ENCODE measurements at regions not wholly inside any gene's neighbourhood (a gene's known extent, or its start where the extent isn't known, plus 50 kb on each side); places are given as distances from the start of the nearest gene placed in this dataset.
A peak's percentile ranks its signal among the peaks of the same experiment; 100 is the strongest.

DNA sequence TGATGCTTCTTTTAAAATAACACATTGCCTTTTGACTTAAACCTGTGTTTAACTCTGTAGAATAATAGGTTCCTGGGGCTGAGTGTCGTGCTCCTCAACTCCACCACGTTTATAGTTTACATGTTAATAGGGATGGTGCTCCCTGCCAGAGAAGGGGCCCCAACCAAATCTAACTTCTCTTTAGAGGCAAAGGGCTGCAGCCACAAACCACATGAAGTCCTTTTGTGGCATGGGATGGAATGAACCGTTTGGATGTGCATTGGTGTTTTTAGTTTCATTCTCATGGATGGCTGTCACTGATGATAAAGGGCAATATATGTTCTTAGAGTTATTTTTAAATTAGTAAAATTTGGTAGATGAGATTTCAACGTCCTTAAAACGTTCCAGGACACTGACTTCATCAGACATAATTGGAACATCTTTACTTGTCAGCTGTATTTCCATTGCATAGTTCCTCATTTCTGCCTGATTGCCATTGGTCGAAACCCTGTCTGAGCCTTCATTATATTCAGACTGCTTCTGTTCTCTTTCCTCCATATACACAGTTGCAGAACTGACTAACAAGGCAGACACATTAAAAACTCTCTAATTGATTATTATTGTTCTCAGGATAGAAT lies 60.4 kb upstream of the HPF1 start:
- H3F3A ChIP-seq (ENCODE audit: insufficient read depth, low read depth): no peaks in the 10 kb centered on the region
- H3K79me2 ChIP-seq (ENCODE audit: low read depth): no peaks in the 10 kb centered on the region
- ChIA-PET CTCF (no interaction called here), POLR2A (ENCODE audit: unreplicated experiment) (no interaction called here)
- no TSS peak for BruUV-seq (replicated peaks)
- no peaks in the 10 kb centered on the region for H3K27me3 ChIP-seq (ENCODE audit: insufficient read depth, low read depth)
- no peak overlapping the region for H2AFZ ChIP-seq
- TF ChIP-seq, protein P1, sequence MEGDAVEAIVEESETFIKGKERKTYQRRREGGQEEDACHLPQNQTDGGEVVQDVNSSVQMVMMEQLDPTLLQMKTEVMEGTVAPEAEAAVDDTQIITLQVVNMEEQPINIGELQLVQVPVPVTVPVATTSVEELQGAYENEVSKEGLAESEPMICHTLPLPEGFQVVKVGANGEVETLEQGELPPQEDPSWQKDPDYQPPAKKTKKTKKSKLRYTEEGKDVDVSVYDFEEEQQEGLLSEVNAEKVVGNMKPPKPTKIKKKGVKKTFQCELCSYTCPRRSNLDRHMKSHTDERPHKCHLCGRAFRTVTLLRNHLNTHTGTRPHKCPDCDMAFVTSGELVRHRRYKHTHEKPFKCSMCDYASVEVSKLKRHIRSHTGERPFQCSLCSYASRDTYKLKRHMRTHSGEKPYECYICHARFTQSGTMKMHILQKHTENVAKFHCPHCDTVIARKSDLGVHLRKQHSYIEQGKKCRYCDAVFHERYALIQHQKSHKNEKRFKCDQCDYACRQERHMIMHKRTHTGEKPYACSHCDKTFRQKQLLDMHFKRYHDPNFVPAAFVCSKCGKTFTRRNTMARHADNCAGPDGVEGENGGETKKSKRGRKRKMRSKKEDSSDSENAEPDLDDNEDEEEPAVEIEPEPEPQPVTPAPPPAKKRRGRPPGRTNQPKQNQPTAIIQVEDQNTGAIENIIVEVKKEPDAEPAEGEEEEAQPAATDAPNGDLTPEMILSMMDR (conservative IDR thresholded peaks at IDR 0.05): no peak
- TF ChIP-seq EZH2 (IDR thresholded peaks at IDR 0.05; ENCODE audit: low read depth): no peak
- intact Hi-C loops (cut with micrococcal nuclease; ENCODE audit: unreplicated experiment): no loop called here
- H3K4me3 ChIP-seq: no peak overlapping the region
- H3K9me3 ChIP-seq (ENCODE audit: insufficient read depth, low read depth): no peaks in the 10 kb centered on the region
- DNase-seq: no peak
- no peaks in the 10 kb centered on the region for H3K9me2 ChIP-seq (ENCODE audit: insufficient read depth)
- no peak overlapping the region for H3K27ac ChIP-seq
- no peak overlapping the region for H3K4me2 ChIP-seq
- no peaks in the 10 kb centered on the region for H3K36me3 ChIP-seq (ENCODE audit: low read depth)
- H3K4me1 ChIP-seq (replicated peaks; ENCODE audit: insufficient read depth): no peaks in the 10 kb centered on the region
- H4K20me1 ChIP-seq (ENCODE audit: insufficient read depth): no peaks in the 10 kb centered on the region

DNA sequence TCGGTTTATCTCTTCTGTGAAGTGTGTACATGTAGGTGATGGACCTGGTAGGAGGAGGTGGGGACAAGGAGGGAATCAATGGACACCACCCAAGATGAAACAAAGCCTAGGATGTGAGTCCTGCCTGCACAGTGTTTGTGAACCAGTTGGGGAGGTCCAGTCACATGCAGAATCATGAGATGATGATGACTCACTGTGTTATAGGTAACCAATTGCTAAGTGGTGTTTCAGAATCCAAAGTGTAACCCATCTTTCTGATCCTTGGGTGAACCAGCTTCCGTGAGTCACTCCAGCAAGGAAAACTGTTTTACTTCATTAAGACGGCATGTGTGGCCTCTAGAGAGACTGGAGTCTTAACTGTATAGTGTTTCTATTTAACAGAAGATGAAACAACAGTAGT lies 57.9 kb upstream of the HPF1 start:
- POLR2A ChIA-PET (ENCODE audit: unreplicated experiment): no interaction called here
- no peak overlapping the region for H2AFZ ChIP-seq
- H3K4me3 ChIP-seq: no peak overlapping the region
- intact Hi-C loops (cut with micrococcal nuclease; ENCODE audit: unreplicated experiment): no loop called here
- H3K9me2 ChIP-seq (ENCODE audit: insufficient read depth): no peaks in the 10 kb centered on the region
- no peaks in the 10 kb centered on the region for H3K27me3 ChIP-seq (ENCODE audit: insufficient read depth, low read depth)
- DNase-seq: peak in 1 of 2 experiments; percentile 33
- TF ChIP-seq EZH2 (IDR thresholded peaks at IDR 0.05; ENCODE audit: low read depth): no peak
- TF ChIP-seq, protein P1 (conservative IDR thresholded peaks at IDR 0.05): no peak
- no peak overlapping the region for H3K4me2 ChIP-seq
- no peaks in the 10 kb centered on the region for H3K36me3 ChIP-seq (ENCODE audit: low read depth)
- H3K27ac ChIP-seq: no peak overlapping the region
- H3F3A ChIP-seq (ENCODE audit: insufficient read depth, low read depth): no peaks in the 10 kb centered on the region
- CTCF ChIA-PET: no interaction called here
- no peaks in the 10 kb centered on the region for H3K9me3 ChIP-seq (ENCODE audit: insufficient read depth, low read depth)
- no TSS peak for BruUV-seq (replicated peaks)
- no peaks in the 10 kb centered on the region for H4K20me1 ChIP-seq (ENCODE audit: insufficient read depth)
- no peaks in the 10 kb centered on the region for H3K4me1 ChIP-seq (replicated peaks; ENCODE audit: insufficient read depth)
- H3K79me2 ChIP-seq (ENCODE audit: low read depth): no peaks in the 10 kb centered on the region

DNA sequence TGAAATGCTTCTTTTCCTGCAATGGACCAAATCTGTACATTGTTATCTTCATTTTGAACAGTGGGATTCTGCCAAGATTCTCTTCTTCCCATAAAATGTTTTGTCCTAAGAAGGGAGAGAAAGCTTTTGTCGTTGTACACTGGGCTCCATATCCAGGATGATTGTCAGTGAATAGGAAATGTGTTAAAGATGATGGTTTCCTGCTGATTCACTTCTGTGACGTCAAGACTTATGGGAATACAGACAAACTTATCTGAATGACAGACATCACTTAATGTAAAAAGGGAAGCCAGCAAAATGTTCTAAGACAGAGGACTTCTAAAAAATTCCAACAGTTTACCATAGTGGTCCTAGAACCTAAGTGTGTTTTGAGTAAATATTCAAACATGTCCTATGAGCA lies 53.7 kb upstream of the HPF1 start:
- POLR2A ChIA-PET (ENCODE audit: unreplicated experiment): no interaction called here
- DNase-seq: no peak
- Histone ChIP-seq H3K9me3 (ENCODE audit: insufficient read depth, low read depth) (no peaks in the 10 kb centered on the region), H3K4me1 (replicated peaks; ENCODE audit: insufficient read depth) (no peaks in the 10 kb centered on the region), H2AFZ (no peak overlapping the region), H3K4me2 (no peak overlapping the region), H3K79me2 (ENCODE audit: low read depth) (no peaks in the 10 kb centered on the region), H3K36me3 (ENCODE audit: low read depth) (no peaks in the 10 kb centered on the region), H3K27ac (no peak overlapping the region), H3K9me2 (ENCODE audit: insufficient read depth) (no peaks in the 10 kb centered on the region), H3K4me3 (no peak overlapping the region), H3F3A (ENCODE audit: insufficient read depth, low read depth) (no peaks in the 10 kb centered on the region), H4K20me1 (ENCODE audit: insufficient read depth) (no peaks in the 10 kb centered on the region), H3K27me3 (ENCODE audit: insufficient read depth, low read depth) (no peaks in the 10 kb centered on the region)
- CTCF ChIA-PET: no interaction called here
- no peak for TF ChIP-seq EZH2 (IDR thresholded peaks at IDR 0.05; ENCODE audit: low read depth)
- TF ChIP-seq, protein P1 (conservative IDR thresholded peaks at IDR 0.05): no peak
- BruUV-seq (replicated peaks): no TSS peak
- intact Hi-C loops (cut with micrococcal nuclease; ENCODE audit: unreplicated experiment): loop anchor here (2.0 to 5.0 kb wide), 2 partner anchors 131 to 199 kb away; partner anchors contain the start of gene NEK1
